Brain microvascular endothelial cell (primary cell): ENCODE measurements at regions not wholly inside any gene's neighbourhood (a gene's known extent, or its start where the extent isn't known, plus 50 kb on each side); places are given as distances from the start of the nearest gene placed in this dataset.
"Not testable (repeated sequence)": the region's sequence is repeated elsewhere in the genome, so short reads cannot be mapped to it uniquely, and the experiment has no call there.

ENCODE experiments used
- DNase-seq: peaks from one replicate; pipeline ENCODE4 v3.0.0-alpha.2; 2020
- H3K27ac ChIP-seq: fragments of 250-450 bp; sonication (Bioruptor Pico); 2 replicates; pipeline ENCODE4 v1.5.1; 2020; ENCODE audit warnings: mild to moderate bottlenecking, moderate library complexity
- H3K27me3 ChIP-seq: fragments of 250-450 bp; sonication (Bioruptor Pico); replicated peaks from 2 replicates; pipeline ENCODE4 v1.5.1; 2020; ENCODE audit warnings: mild to moderate bottlenecking
- H3K36me3 ChIP-seq: fragments of 250-450 bp; sonication (Bioruptor Pico); replicated peaks from 2 replicates; pipeline ENCODE4 v1.5.1; 2020; ENCODE audit warnings: mild to moderate bottlenecking
- H3K4me3 ChIP-seq: 2 replicates; pipeline ENCODE4 v1.5.1; 2011; ENCODE audit warnings: low read depth, mild to moderate bottlenecking, control low read depth, low read length, moderate library complexity
- in situ Hi-C: cut with HindIII; loops from 2 replicates; pipeline ENCODE4 v1.10.0; 2017; ENCODE audit warnings: low sequenced_read_pairs, low pct_ligation_motif_present
- TF ChIP-seq, protein P1 (sequence below): IDR thresholded peaks from 2 replicates; pipeline ENCODE4 v1.5.1; 2011; ENCODE audit warnings: low read depth, mild to moderate bottlenecking, moderate library complexity, low read length, control low read depth, inconsistent platforms; ENCODE audit errors: missing control alignments

DNA sequence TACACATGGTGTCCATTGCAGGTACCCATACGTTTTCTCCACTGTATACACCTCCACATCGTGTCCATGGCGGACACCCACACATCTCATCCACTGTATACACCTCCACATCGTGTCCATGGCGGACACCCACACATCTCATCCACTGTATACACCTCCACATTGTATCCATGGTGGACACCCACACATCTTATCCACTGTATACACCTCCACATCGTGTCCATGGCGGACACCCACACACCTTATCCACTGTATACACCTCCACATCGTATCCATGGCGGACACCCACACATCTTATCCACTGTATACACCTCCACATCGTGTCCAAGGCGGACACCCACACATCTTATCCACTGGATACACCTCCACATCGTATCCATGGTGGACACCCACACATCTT lies 50.4 kb upstream of the TTC34 start:
- in situ Hi-C loops, H3K27ac ChIP-seq, H3K27me3 ChIP-seq, H3K4me3 ChIP-seq, H3K36me3 ChIP-seq, DNase-seq: not testable (repeated sequence)

DNA sequence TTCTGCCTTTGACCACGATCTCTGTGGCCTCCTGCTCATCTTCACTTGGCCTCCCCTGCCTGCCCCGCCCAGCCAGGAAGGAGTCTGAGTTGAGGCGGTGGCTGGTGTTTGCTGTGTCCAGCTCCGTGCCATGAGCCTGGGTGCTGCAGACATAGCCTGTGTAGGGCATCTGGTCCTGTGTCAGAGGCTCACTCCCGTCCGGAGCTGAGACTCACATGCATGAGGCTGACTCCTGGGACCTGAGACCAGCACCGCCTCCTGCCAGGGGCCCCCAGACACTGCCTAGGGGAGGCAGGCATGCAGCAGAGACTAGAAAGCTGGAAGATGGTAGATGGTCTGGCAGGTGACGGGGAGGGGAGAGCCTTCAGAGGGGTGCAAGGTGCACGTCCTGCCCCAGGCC lies 52.2 kb upstream of the TTC34 start:
- DNase-seq, result no peak
- no peaks in the 10 kb centered on the region for H3K27me3 ChIP-seq

DNA sequence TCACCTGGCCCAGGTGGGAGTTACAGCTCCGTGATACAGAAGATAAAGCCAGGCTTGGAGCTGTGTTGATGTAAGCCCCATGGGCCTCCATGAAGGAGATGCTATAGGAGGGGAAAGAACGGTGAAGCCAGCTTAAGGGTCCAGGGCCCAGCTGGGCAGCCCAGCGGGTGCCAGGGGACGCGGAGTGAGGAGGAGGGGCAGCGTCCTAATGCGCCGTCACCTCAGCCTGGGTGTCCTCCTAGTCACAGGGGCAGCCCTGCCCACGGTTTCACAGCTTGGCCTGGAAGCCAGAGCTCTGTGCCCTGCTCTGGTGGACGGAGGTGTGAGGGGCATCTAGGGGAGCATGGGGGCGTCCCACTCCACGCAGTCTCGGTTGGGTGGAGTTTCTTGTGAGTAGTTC lies 52.7 kb upstream of the TTC34 start:
- H3K4me3 ChIP-seq, result no peak overlapping the region
- H3K27ac ChIP-seq, result no peak overlapping the region
- in situ Hi-C loops, result no loop called here
- TF ChIP-seq, protein P1, sequence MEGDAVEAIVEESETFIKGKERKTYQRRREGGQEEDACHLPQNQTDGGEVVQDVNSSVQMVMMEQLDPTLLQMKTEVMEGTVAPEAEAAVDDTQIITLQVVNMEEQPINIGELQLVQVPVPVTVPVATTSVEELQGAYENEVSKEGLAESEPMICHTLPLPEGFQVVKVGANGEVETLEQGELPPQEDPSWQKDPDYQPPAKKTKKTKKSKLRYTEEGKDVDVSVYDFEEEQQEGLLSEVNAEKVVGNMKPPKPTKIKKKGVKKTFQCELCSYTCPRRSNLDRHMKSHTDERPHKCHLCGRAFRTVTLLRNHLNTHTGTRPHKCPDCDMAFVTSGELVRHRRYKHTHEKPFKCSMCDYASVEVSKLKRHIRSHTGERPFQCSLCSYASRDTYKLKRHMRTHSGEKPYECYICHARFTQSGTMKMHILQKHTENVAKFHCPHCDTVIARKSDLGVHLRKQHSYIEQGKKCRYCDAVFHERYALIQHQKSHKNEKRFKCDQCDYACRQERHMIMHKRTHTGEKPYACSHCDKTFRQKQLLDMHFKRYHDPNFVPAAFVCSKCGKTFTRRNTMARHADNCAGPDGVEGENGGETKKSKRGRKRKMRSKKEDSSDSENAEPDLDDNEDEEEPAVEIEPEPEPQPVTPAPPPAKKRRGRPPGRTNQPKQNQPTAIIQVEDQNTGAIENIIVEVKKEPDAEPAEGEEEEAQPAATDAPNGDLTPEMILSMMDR, result no peak
- no peak for DNase-seq
- no peaks in the 10 kb centered on the region for H3K27me3 ChIP-seq
- H3K36me3 ChIP-seq, result no peaks in the 10 kb centered on the region

More for the DNA sequence above, 52.2 kb upstream of the TTC34 start:
- TF ChIP-seq, protein P1, result no peak
- Histone ChIP-seq H3K27ac (no peak overlapping the region), H3K4me3 (no peak overlapping the region), H3K36me3 (no peaks in the 10 kb centered on the region)
- in situ Hi-C loops, result no loop called here

DNA sequence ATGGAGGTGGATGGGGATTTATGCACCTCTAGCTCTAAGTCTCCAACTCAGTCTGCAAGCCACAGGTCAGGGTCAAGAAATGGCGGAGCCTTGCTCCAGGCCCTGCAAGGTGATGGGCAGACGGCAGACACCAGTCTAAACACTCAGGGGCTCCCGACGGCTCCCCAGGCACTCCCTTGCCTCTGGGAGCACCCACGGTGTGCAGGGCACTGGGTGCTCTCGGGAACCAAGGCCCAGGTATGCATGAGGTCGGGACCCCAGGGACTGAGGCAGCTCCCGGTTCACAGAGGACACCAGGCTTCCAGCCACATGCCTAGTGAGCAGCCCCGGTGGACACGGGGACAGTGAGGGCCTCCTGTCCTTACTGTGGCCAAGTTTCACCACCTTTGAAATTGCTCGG lies 53.1 kb upstream of the TTC34 start:
- no peak for DNase-seq
- Histone ChIP-seq H3K27me3 (no peaks in the 10 kb centered on the region), H3K36me3 (no peaks in the 10 kb centered on the region), H3K4me3 (no peak overlapping the region), H3K27ac (no peak overlapping the region)
- in situ Hi-C loops, result no loop called here
- TF ChIP-seq, protein P1, result no peak

DNA sequence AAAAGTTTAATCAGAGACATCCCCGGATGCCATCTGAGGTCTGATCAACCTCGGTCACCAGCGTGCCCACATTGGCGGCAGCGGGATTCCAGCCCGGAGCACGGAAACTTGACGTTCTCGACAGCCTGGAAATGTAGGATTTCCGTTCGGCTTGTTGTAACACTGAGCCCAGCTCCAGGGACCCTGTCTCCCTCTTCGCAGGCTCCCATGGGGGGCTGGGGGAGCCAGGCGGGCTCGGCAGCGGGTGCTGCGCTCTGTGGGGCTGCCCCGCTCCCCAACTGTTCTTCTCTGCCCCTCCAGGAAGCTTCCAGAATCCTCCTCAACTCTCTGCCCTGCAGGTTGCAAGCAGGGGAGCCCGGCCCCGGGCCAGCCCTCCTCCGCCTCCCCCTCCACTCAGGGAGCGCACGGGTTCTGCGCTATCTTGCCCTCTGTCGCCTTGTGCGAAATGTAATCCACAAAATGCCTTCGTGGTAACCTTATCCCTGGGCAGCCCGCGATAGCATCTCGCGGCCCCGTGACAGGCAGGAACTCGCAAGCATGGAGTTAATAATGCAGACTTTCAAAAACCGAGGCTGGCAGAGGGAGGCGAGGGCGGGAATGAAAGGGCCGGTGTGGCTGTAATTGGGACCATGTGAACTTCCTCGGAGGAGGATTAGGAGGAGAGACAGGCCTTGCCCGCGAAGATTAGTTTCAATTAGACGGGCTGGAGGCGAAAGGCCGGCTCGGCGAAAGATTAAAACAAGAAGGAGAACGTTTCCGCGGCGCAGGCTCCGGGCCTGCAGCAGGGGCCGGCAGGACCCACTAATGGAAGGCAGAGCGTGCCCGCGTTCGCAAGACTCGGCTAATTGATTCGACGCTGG lies 53.9 kb upstream of the TTC34 start:
- no peak overlapping the region for H3K4me3 ChIP-seq
- no peaks in the 10 kb centered on the region for H3K27me3 ChIP-seq
- TF ChIP-seq, protein P1, result no peak
- H3K36me3 ChIP-seq, result no peaks in the 10 kb centered on the region
- DNase-seq, result no peak
- H3K27ac ChIP-seq, result no peak overlapping the region
- in situ Hi-C loops, result no loop called here

DNA sequence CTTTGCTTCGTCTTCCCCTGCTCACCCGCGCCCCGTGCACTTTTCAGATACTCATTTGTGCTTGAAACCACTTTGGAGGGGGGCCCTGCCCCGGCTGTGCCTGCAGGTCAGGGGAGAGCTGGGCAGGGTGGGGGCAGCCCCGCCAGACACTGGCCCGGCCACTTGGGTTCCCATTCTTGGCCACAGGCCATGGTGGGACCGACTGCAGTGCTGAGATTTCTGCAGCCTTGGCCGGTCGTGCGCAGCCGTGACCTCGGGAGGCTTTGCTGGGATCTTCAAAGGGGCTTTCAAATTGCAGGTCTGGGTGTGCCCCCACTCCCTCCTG lies 54.5 kb upstream of the TTC34 start:
- H3K4me3 ChIP-seq, result no peak overlapping the region
- in situ Hi-C loops, result no loop called here
- TF ChIP-seq, protein P1, result no peak
- H3K27me3 ChIP-seq, result no peaks in the 10 kb centered on the region
- no peak for DNase-seq
- no peak overlapping the region for H3K27ac ChIP-seq
- H3K36me3 ChIP-seq, result no peaks in the 10 kb centered on the region
